H9 (cell line): ENCODE measurements at regions not wholly inside any gene's neighbourhood (a gene's known extent, or its start where the extent isn't known, plus 50 kb on each side); places are given as distances from the start of the nearest gene placed in this dataset.

ENCODE experiments used
- DNase-seq: peaks from one replicate; pipeline ENCODE4 v3.0.0-alpha.2; 2017
- H2AFZ ChIP-seq: one replicate; pipeline ENCODE4 v1.6.1; 2013; ENCODE audit warnings: mild to moderate bottlenecking, low read length, control low read depth, moderate library complexity
- H2AK5ac ChIP-seq: 2 replicates; pipeline ENCODE4 v1.6.1; 2013; ENCODE audit warnings: low read length, control low read depth, mixed read lengths; ENCODE audit not compliant: insufficient read length
- H2BK120ac ChIP-seq: one replicate; pipeline ENCODE4 v1.6.1; 2013; ENCODE audit warnings: low read depth, mild to moderate bottlenecking, low read length, control low read depth, inconsistent platforms; ENCODE audit not compliant: poor library complexity, severe bottlenecking
- H2BK12ac ChIP-seq: 2 replicates; pipeline ENCODE4 v1.6.1; 2013; ENCODE audit warnings: low read length, control low read depth, mixed read lengths, low read depth; ENCODE audit not compliant: insufficient read length
- H2BK15ac ChIP-seq: 2 replicates; pipeline ENCODE4 v1.6.1; 2013; ENCODE audit warnings: low read depth, low read length, control low read depth
- H2BK20ac ChIP-seq: one replicate; pipeline ENCODE4 v1.6.1; 2013; ENCODE audit warnings: low read depth, mild to moderate bottlenecking, low read length, control low read depth, inconsistent platforms; ENCODE audit not compliant: poor library complexity, severe bottlenecking
- H2BK5ac ChIP-seq: 2 replicates; pipeline ENCODE4 v1.6.1; 2013; ENCODE audit warnings: low read length, control low read depth, mixed read lengths; ENCODE audit not compliant: insufficient read length
- H3K14ac ChIP-seq: 2 replicates; pipeline ENCODE4 v1.6.1; 2013; ENCODE audit warnings: low read length, control low read depth; ENCODE audit not compliant: insufficient read depth
- H3K18ac ChIP-seq: 2 replicates; pipeline ENCODE4 v1.6.1; 2013; ENCODE audit warnings: low read depth, mild to moderate bottlenecking, mixed read lengths, low read length, control low read depth; ENCODE audit not compliant: insufficient read length
- H3K23ac ChIP-seq: 2 replicates; pipeline ENCODE4 v1.6.1; 2013; ENCODE audit warnings: low read length, control low read depth, mixed read lengths, low read depth; ENCODE audit not compliant: insufficient read length
- H3K23me2 ChIP-seq: 2 replicates; pipeline ENCODE4 v1.6.1; 2013; ENCODE audit warnings: low read depth, mild to moderate bottlenecking, mixed read lengths, low read length, control low read depth; ENCODE audit not compliant: insufficient read length, poor library complexity, severe bottlenecking
- H3K27ac ChIP-seq: 2 replicates; pipeline ENCODE4 v1.5.1; 2013; ENCODE audit warnings: low read length, control low read depth, mixed read lengths, low read depth; ENCODE audit not compliant: insufficient read length
- H3K27me3 ChIP-seq: 2 replicates; pipeline ENCODE4 v1.6.1; 2013; ENCODE audit warnings: low read length, control low read depth, inconsistent platforms; ENCODE audit not compliant: insufficient read depth
- H3K4ac ChIP-seq: 2 replicates; pipeline ENCODE4 v1.6.1; 2013; ENCODE audit warnings: low read depth, mild to moderate bottlenecking, control low read depth, inconsistent platforms, low read length, moderate library complexity
- H3K4me1 ChIP-seq: 2 replicates; pipeline ENCODE4 v1.6.1; 2013; ENCODE audit warnings: low read length, control low read depth, inconsistent platforms; ENCODE audit not compliant: insufficient read depth
- H3K4me2 ChIP-seq: 2 replicates; pipeline ENCODE4 v1.6.1; 2013; ENCODE audit warnings: low read length, control low read depth, mixed read lengths; ENCODE audit not compliant: insufficient read length, insufficient read depth
- H3K56ac ChIP-seq: 2 replicates; pipeline ENCODE4 v1.6.1; 2013; ENCODE audit warnings: low read depth, mild to moderate bottlenecking, mixed read lengths, low read length, control low read depth; ENCODE audit not compliant: insufficient read length
- H3K79me1 ChIP-seq: 2 replicates; pipeline ENCODE4 v1.6.1; 2013; ENCODE audit warnings: low read depth, mild to moderate bottlenecking, moderate library complexity, low read length, control low read depth, inconsistent platforms; ENCODE audit not compliant: insufficient read depth, poor library complexity, severe bottlenecking
- H3K79me2 ChIP-seq: 2 replicates; pipeline ENCODE4 v1.6.1; 2013; ENCODE audit warnings: low read length, control low read depth, inconsistent platforms; ENCODE audit not compliant: insufficient read depth
- H3K9ac ChIP-seq: 2 replicates; pipeline ENCODE4 v1.6.1; 2013; ENCODE audit warnings: low read length, control low read depth, mixed read lengths; ENCODE audit not compliant: insufficient read length; ENCODE audit errors: extremely low read depth
- H3K9me3 ChIP-seq: one replicate; pipeline ENCODE4 v1.6.1; 2013; ENCODE audit warnings: low read depth, low read length, inconsistent platforms; ENCODE audit not compliant: control insufficient read depth
- H3T11ph ChIP-seq: one replicate; pipeline ENCODE4 v1.6.1; 2013; ENCODE audit warnings: mild to moderate bottlenecking, low read length, control low read depth, inconsistent platforms
- H4K20me1 ChIP-seq: one replicate; pipeline ENCODE4 v1.6.1; 2013; ENCODE audit not compliant: control insufficient read depth, insufficient read length, insufficient read depth
- H4K5ac ChIP-seq: 2 replicates; pipeline ENCODE4 v1.6.1; 2013; ENCODE audit warnings: low read depth, mild to moderate bottlenecking, mixed read lengths, low read length, control low read depth; ENCODE audit not compliant: insufficient read length
- H4K8ac ChIP-seq: replicated peaks from 2 replicates; pipeline ENCODE4 v1.6.1; 2013; ENCODE audit warnings: low read length, control low read depth, mixed read lengths, low read depth; ENCODE audit not compliant: insufficient read length
- H4K91ac ChIP-seq: 2 replicates; pipeline ENCODE4 v1.6.1; 2013; ENCODE audit warnings: low read depth, mild to moderate bottlenecking, moderate library complexity, mixed read lengths, low read length, control low read depth; ENCODE audit not compliant: insufficient read length
- H3K27ac Mint-ChIP-seq, 3 experiments: 2 replicates in 2 of 3; 3 replicates in 1 of 3; pipeline ENCODE4 v1.8.0; 2020 to 2021; ENCODE audit warnings: mixed read lengths in 3 of 3, mild to moderate bottlenecking in 1 of 3, moderate library complexity in 1 of 3
- H3K27me3 Mint-ChIP-seq: 2 replicates; pipeline ENCODE4 v1.8.0; 2021; ENCODE audit warnings: low read depth, mild to moderate bottlenecking, moderate library complexity, mixed read lengths
- H3K36me3 Mint-ChIP-seq, 3 experiments: 2 replicates in 2 of 3; 3 replicates in 1 of 3; pipeline ENCODE4 v1.8.0; 2020 to 2021; ENCODE audit warnings: low read depth in 3 of 3, mixed read lengths in 3 of 3; ENCODE audit not compliant: insufficient read depth in 1 of 3
- H3K4me1 Mint-ChIP-seq, 2 experiments: 2 replicates each; pipeline ENCODE4 v1.8.0; 2020; ENCODE audit warnings: mixed read lengths in 2 of 2
- H3K4me3 Mint-ChIP-seq, 2 experiments: 2 replicates in 1 of 2; 3 replicates in 1 of 2; pipeline ENCODE4 v1.8.0; 2020 to 2021; ENCODE audit warnings: mild to moderate bottlenecking in 2 of 2, mixed read lengths in 2 of 2, moderate library complexity in 1 of 2
- H3K9me3 Mint-ChIP-seq, 2 experiments: 2 replicates in 1 of 2; 3 replicates in 1 of 2; pipeline ENCODE4 v1.8.0; 2020; ENCODE audit warnings: mild to moderate bottlenecking in 2 of 2, mixed read lengths in 2 of 2, moderate library complexity in 1 of 2
- CTCF ChIP-seq: fragments of 200-600 bp; sonication (generic); conservative IDR thresholded peaks from 3 replicates; pipeline ENCODE4 v1.8.0; 2021; ENCODE audit warnings: antibody characterized with exemption, mild to moderate bottlenecking
- WGBS: extraction: QIAGEN DNeasy Blood & Tissue Kit; methylation state at CpG from one replicate; pipeline ENCODE4 v1.1.7; 2013; ENCODE audit warnings: missing lambda C conversion rate, low lambda C conversion rate, mixed read lengths; ENCODE audit not compliant: insufficient read length; ENCODE audit errors: extremely low coverage; 5-methylcytosine and 5-hydroxymethylcytosine counted together

GRCh38 chr2:239727182-239727775, 297.9 kb downstream of the NDUFA10 start:
- H3K9me3 ChIP-seq, result no peaks in the 10 kb centered on the region
- no peak overlapping the region for H2BK12ac ChIP-seq
- no peak overlapping the region for H4K91ac ChIP-seq
- no peak overlapping the region for H3K56ac ChIP-seq
- no peak overlapping the region for H3K9ac ChIP-seq
- H3K23me2 ChIP-seq, result no peaks in the 10 kb centered on the region
- no peak overlapping the region for H4K5ac ChIP-seq
- no peak overlapping the region for H2AK5ac ChIP-seq
- no peak overlapping the region for H3T11ph ChIP-seq
- peaks cover 3 to 4% of the 10 kb centered on the region in 2 experiments; a peak in 3 of 5 replicates for H3K9me3 Mint-ChIP-seq
- no peak overlapping the region for H3K4ac ChIP-seq
- H3K79me1 ChIP-seq, result no peaks in the 10 kb centered on the region
- no peak overlapping the region for H4K8ac ChIP-seq
- no peaks in the 10 kb centered on the region; the same call in 1 of the 2 replicates for H3K27me3 Mint-ChIP-seq
- H2BK120ac ChIP-seq, result no peak overlapping the region
- no peak for DNase-seq
- no peak overlapping the region for H2BK5ac ChIP-seq
- H3K23ac ChIP-seq, result no peak overlapping the region
- no peak overlapping the region for H3K27ac Mint-ChIP-seq
- no peak overlapping the region for H2AFZ ChIP-seq
- no peaks in the 10 kb centered on the region for H3K4me1 ChIP-seq
- H3K36me3 Mint-ChIP-seq, result peaks cover 0 to 3% (median 0%) of the 10 kb centered on the region in 3 experiments; a peak in 1 of 7 replicates
- peaks cover 3 to 15% of the 10 kb centered on the region in 2 experiments for H3K4me1 Mint-ChIP-seq
- no CpG with 5 or more reads among the region's 16 CpGs for WGBS
- H4K20me1 ChIP-seq, result no peaks in the 10 kb centered on the region
- H2BK15ac ChIP-seq, result no peak overlapping the region
- no peaks in the 10 kb centered on the region for H3K27me3 ChIP-seq
- H3K27ac ChIP-seq, result no peak overlapping the region
- H3K79me2 ChIP-seq, result no peaks in the 10 kb centered on the region
- H3K18ac ChIP-seq, result no peak overlapping the region
- no peak overlapping the region; the same call in 1 of the 2 replicates for H3K14ac ChIP-seq
- no peak overlapping the region for H3K4me3 Mint-ChIP-seq
- no peak overlapping the region for H2BK20ac ChIP-seq
- no peak for TF ChIP-seq CTCF
- H3K4me2 ChIP-seq, result no peak overlapping the region
